GM19351 (cell line): ENCODE measurements at regions not wholly inside any gene's neighbourhood (a gene's known extent, or its start where the extent isn't known, plus 50 kb on each side); places are given as distances from the start of the nearest gene placed in this dataset.

Experiments used
- ATAC-seq: cut with Tn5 transposase; IDR thresholded peaks from one replicate; pipeline ENCODE4 v1.9.1; 2021; ENCODE audit warnings: mild to moderate bottlenecking, moderate library complexity; ENCODE audit not compliant: unreplicated experiment

GRCh38 chr7:10221084-10221483 is 752.6 kb upstream of the PHF14 start:
- no peak for ATAC-seq

GRCh38 chr7:10222976-10223375 is 750.7 kb upstream of the PHF14 start:
- ATAC-seq = no peak

- ATAC-seq = no peak
These were observed 748.4 kb upstream of the PHF14 start for GRCh38 chr7:10225275-10225674.

GRCh38 chr7:10237306-10237705 is 736.4 kb upstream of the PHF14 start:
- ATAC-seq = no peak

GRCh38 chr7:10238641-10239040 is 735.0 kb upstream of the PHF14 start:
- ATAC-seq = no peak

GRCh38 chr7:10239695-10240345 is 733.9 kb upstream of the PHF14 start:
- no peak for ATAC-seq

- ATAC-seq = no peak
These were observed 728.3 kb upstream of the PHF14 start for GRCh38 chr7:10245406-10245805.

GRCh38 chr7:10257438-10257837 is 716.2 kb upstream of the PHF14 start:
- no peak for ATAC-seq

GRCh38 chr7:10266976-10267375 is 706.7 kb upstream of the PHF14 start:
- no peak for ATAC-seq

- no peak for ATAC-seq
These were observed 705.6 kb upstream of the PHF14 start for GRCh38 chr7:10268034-10268433.

GRCh38 chr7:10282909-10283308 is 690.8 kb upstream of the PHF14 start:
- no peak for ATAC-seq

GRCh38 chr7:10284001-10284400 is 689.7 kb upstream of the PHF14 start:
- ATAC-seq = no peak

GRCh38 chr7:10299384-10299783 is 674.3 kb upstream of the PHF14 start:
- ATAC-seq = no peak

GRCh38 chr7:10300577-10300976 is 673.1 kb upstream of the PHF14 start:
- no peak for ATAC-seq

GRCh38 chr7:10308276-10308675 is 665.4 kb upstream of the PHF14 start:
- no peak for ATAC-seq

GRCh38 chr7:10312942-10313341 is 660.7 kb upstream of the PHF14 start:
- ATAC-seq = no peak

- ATAC-seq = no peak
These were observed 657.8 kb upstream of the PHF14 start for GRCh38 chr7:10315881-10316280.

- ATAC-seq = no peak
These were observed 657.2 kb upstream of the PHF14 start for GRCh38 chr7:10316488-10316887.

- no peak for ATAC-seq
These were observed 648.3 kb upstream of the PHF14 start for GRCh38 chr7:10325395-10325794.

GRCh38 chr7:10343108-10343507 is 630.6 kb upstream of the PHF14 start:
- ATAC-seq = no peak

GRCh38 chr7:10346032-10346431 is 627.6 kb upstream of the PHF14 start:
- no peak for ATAC-seq

GRCh38 chr7:10355816-10356215 is 617.9 kb upstream of the PHF14 start:
- no peak for ATAC-seq

- no peak for ATAC-seq
These were observed 613.6 kb upstream of the PHF14 start for GRCh38 chr7:10360050-10360449.
